ENCODE measurements at regions not wholly inside any gene's neighbourhood (a gene's known extent, or its start where the extent isn't known, plus 50 kb on each side); places are given as distances from the start of the nearest gene placed in this dataset.

- TF ChIP-seq CTCF (conservative IDR thresholded peaks at IDR 0.05; ENCODE audit: low read depth in 2 of 2) (peak in 1 of 2 experiments; percentile 28; a peak in 1 of 4 replicates), POLR2AphosphoS5 (IDR thresholded peaks at IDR 0.05; ENCODE audit: low read depth) (no peak), EZH2 (IDR thresholded peaks at IDR 0.05; ENCODE audit: low read depth, unreplicated experiment) (no peak), EZH2phosphoT487 (IDR thresholded peaks at IDR 0.05; ENCODE audit: unreplicated experiment) (no peak)
Observed at GRCh38 chr4:115906428-115906827, 793.0 kb upstream of the NDST4 start.

Measured in GM23338 (cell line).